HepG2 (cell line): ENCODE measurements at regions not wholly inside any gene's neighbourhood (a gene's known extent, or its start where the extent isn't known, plus 50 kb on each side); places are given as distances from the start of the nearest gene placed in this dataset.

ENCODE experiments used
- ATAC-seq: fragments of 200-7000 bp; cut with Tn5 transposase; 3 replicates; pipeline ENCODE4 v1.9.1; 2020; ENCODE audit warnings: mild to moderate bottlenecking, moderate library complexity
- BruUV-seq: library from RNA; stranded (reverse); fragments of 400-500 nt; replicated peaks from 2 replicates; lab custom pipeline; 2021; lab: Mats Ljungman, UMichigan
- CTCF ChIA-PET: fragments of 300-600 bp; formaldehyde crosslinking; extraction: SDS; loops from one replicate; lab custom pipeline; 2021; ENCODE audit warnings: low total read pairs, inconsistent platforms, low intra/inter-chr PET ratio; lab: Yijun Ruan, JAX
- POLR2A ChIA-PET: fragments of 350-600 bp; sonication (Branson Sonifier 250); formaldehyde crosslinking; loops from one replicate; lab custom pipeline; 2020; ENCODE audit warnings: antibody characterized with exemption, inconsistent platforms; lab: Yijun Ruan, JAX
- DNase-seq: peaks from one replicate; pipeline ENCODE4 v3.0.0-alpha.2; 2015; ENCODE audit warnings: low spot score
- FAIRE-seq: peaks from 3 replicates; lab custom pipeline; 2011; peaks lifted over from hg19 to GRCh38; lab: Jason Lieb, UNC
- H2AFZ ChIP-seq: one replicate; pipeline ENCODE4 v1.6.1; 2011; ENCODE audit warnings: low read length, inconsistent platforms
- H3K27ac ChIP-seq: fragments of 300-600 bp; 3 replicates; pipeline ENCODE4 v1.8.0; 2011; ENCODE audit warnings: mixed run types, mild to moderate bottlenecking, mixed read lengths, low read length, inconsistent platforms; ENCODE audit not compliant: insufficient read depth; ENCODE audit errors: extremely low read length
- H3K27me3 ChIP-seq, 2 experiments: fragments of 200-600 bp in 1 of 2; 2 replicates in 1 of 2; 3 replicates in 1 of 2; pipeline versions ENCODE4 v1.6.0 to v1.8.0; 2011; ENCODE audit warnings: low read length in 2 of 2, mild to moderate bottlenecking in 2 of 2, moderate library complexity in 2 of 2, inconsistent platforms in 1 of 2; ENCODE audit not compliant: insufficient read depth in 2 of 2, control insufficient read depth in 1 of 2
- H3K36me3 ChIP-seq, 2 experiments: fragments of 200-600 bp in 1 of 2; replicated peaks in 1 of 2; 2 replicates in 1 of 2; 3 replicates in 1 of 2; pipeline versions ENCODE4 v1.5.1 to v1.8.0; 2011; ENCODE audit warnings: low read length in 2 of 2, inconsistent platforms in 1 of 2; ENCODE audit not compliant: insufficient read depth in 2 of 2, control insufficient read depth in 1 of 2
- H3K4me1 ChIP-seq: 2 replicates; pipeline ENCODE4 v1.5.1; 2012; ENCODE audit warnings: low read length, inconsistent platforms; ENCODE audit not compliant: insufficient read depth
- H3K4me2 ChIP-seq: 2 replicates; pipeline ENCODE4 v1.6.0; 2011; ENCODE audit warnings: low read depth, low read length, inconsistent platforms
- H3K4me3 ChIP-seq, 3 experiments: fragments of 200-600 bp in 1 of 3; sonication (generic), shearing (Covaris generic) in 1 of 3; replicated peaks in 1 of 3; 2 replicates each; pipeline ENCODE4 v1.5.1; 2011 to 2016; ENCODE audit warnings: low read length in 3 of 3, inconsistent platforms in 2 of 3, low read depth in 2 of 3, mild to moderate bottlenecking in 2 of 3, control low read depth in 1 of 3, mixed read lengths in 1 of 3; ENCODE audit not compliant: insufficient read depth in 1 of 3
- H3K79me2 ChIP-seq: one replicate; pipeline ENCODE4 v1.6.1; 2011; ENCODE audit warnings: low read length, inconsistent platforms; ENCODE audit not compliant: insufficient read depth
- H3K9ac ChIP-seq: 2 replicates; pipeline ENCODE4 v1.6.0; 2011; ENCODE audit warnings: mild to moderate bottlenecking, low read depth, low read length, inconsistent platforms; ENCODE audit not compliant: insufficient read depth
- H3K9me3 ChIP-seq: 2 replicates; pipeline ENCODE4 v1.5.1; 2012; ENCODE audit warnings: mild to moderate bottlenecking, low read length
- H4K20me1 ChIP-seq: 2 replicates; pipeline ENCODE4 v1.6.0; 2011; ENCODE audit warnings: inconsistent platforms, mild to moderate bottlenecking, low read length, moderate library complexity; ENCODE audit not compliant: insufficient read depth
- AGO2 ChIP-seq: fragments of 200-400 bp; formaldehyde crosslinking; optimal IDR thresholded peaks from 2 replicates; pipeline ENCODE3; 2017; ENCODE audit warnings: mild to moderate bottlenecking, low read depth, low read length, moderate library complexity
- FOXK1 ChIP-seq: sonication (generic); formaldehyde crosslinking; IDR thresholded peaks from 2 replicates; pipeline ENCODE4 v1.4.0; 2020; ENCODE audit warnings: low read depth, missing genetic modification reagents, borderline replicate concordance
- HDAC6 ChIP-seq: fragments of 200-600 bp; sonication (generic); IDR thresholded peaks from 2 replicates; pipeline ENCODE4 v1.7.0; 2017; ENCODE audit warnings: mild to moderate bottlenecking, antibody characterized with exemption, low read length, low read depth
- IRF2 ChIP-seq: IDR thresholded peaks from 2 replicates; pipeline ENCODE4 v1.6.1; 2018; ENCODE audit warnings: missing genetic modification reagents, missing compliant biosample characterization
- KLF11 ChIP-seq: IDR thresholded peaks from 2 replicates; pipeline ENCODE4 v1.6.1; 2016; ENCODE audit warnings: missing compliant biosample characterization
- MEF2D ChIP-seq: sonication (generic); formaldehyde crosslinking; IDR thresholded peaks from 2 replicates; pipeline ENCODE4 v1.5.1; 2020; ENCODE audit warnings: mild to moderate bottlenecking, missing genetic modification reagents
- MTA1 ChIP-seq: sonication (generic); formaldehyde crosslinking; IDR thresholded peaks from 2 replicates; pipeline ENCODE4 v1.4.0; 2020; ENCODE audit warnings: missing genetic modification reagents, mild to moderate bottlenecking, borderline replicate concordance
- PRMT3 ChIP-seq: sonication (generic); formaldehyde crosslinking; IDR thresholded peaks from 2 replicates; pipeline ENCODE4 v1.8.1; 2022; ENCODE audit warnings: low read depth, mild to moderate bottlenecking, moderate library complexity, missing genetic modification reagents, borderline replicate concordance
- PRPF4 ChIP-seq: fragments of 200-400 bp; formaldehyde crosslinking; IDR thresholded peaks from 2 replicates; pipeline ENCODE4 v1.6.1; 2016; ENCODE audit warnings: low read length, low read depth; ENCODE audit not compliant: poor library complexity, severe bottlenecking
- RBAK ChIP-seq: sonication (generic); formaldehyde crosslinking; IDR thresholded peaks from 2 replicates; pipeline ENCODE4 v1.5.1; 2020; ENCODE audit warnings: mild to moderate bottlenecking, missing genetic modification reagents
- SOX6 ChIP-seq, 2 experiments: fragments of 450-650 bp in 1 of 2; sonication (generic) in 1 of 2; formaldehyde crosslinking in 1 of 2; IDR thresholded peaks; 2 replicates each; pipeline versions ENCODE4 v1.4.0 to v1.6.1; 2017 to 2020; ENCODE audit warnings: antibody characterized with exemption in 1 of 2, mild to moderate bottlenecking in 1 of 2, missing genetic modification reagents in 1 of 2
- ZNF253 ChIP-seq: sonication (generic); formaldehyde crosslinking; IDR thresholded peaks from 2 replicates; pipeline ENCODE4 v1.8.0; 2022; ENCODE audit warnings: mild to moderate bottlenecking, missing genetic modification reagents, borderline replicate concordance
- ZNF329 ChIP-seq: sonication (generic); formaldehyde crosslinking; IDR thresholded peaks from 2 replicates; pipeline ENCODE4 v1.9.0; 2021; ENCODE audit warnings: low read depth, mild to moderate bottlenecking, missing genetic modification reagents
- ZNF496 ChIP-seq: sonication (generic); formaldehyde crosslinking; IDR thresholded peaks from 2 replicates; pipeline ENCODE4 v1.8.1; 2023; ENCODE audit warnings: mild to moderate bottlenecking, moderate library complexity, missing genetic modification reagents; ENCODE audit not compliant: insufficient replicate concordance
- ZNF839 ChIP-seq: sonication (generic); formaldehyde crosslinking; IDR thresholded peaks from 2 replicates; pipeline ENCODE4 v1.4.0; 2020; ENCODE audit warnings: missing genetic modification reagents, mild to moderate bottlenecking, borderline replicate concordance
- ZNF841 ChIP-seq: sonication (generic); formaldehyde crosslinking; IDR thresholded peaks from 2 replicates; pipeline ENCODE4 v1.8.1; 2023; ENCODE audit warnings: missing genetic modification reagents, borderline replicate concordance
- WGBS: methylation state at CpG from one replicate; pipeline ENCODE4 v1.1.6; 2017; ENCODE audit warnings: low lambda C conversion rate; 5-methylcytosine and 5-hydroxymethylcytosine counted together
- in situ Hi-C: cut with HindIII; loops from 2 replicates; pipeline ENCODE4 v1.10.0; 2017; ENCODE audit warnings: low pct_unique_long_range_greater_than_20kb; ENCODE audit not compliant: extremely low pct_ligation_motif_present
- intact Hi-C: fragments of 100-400 bp; cut with micrococcal nuclease; formaldehyde crosslinking; loops from one replicate; pipeline ENCODE4 v1.10.0; 2022; ENCODE audit not compliant: unreplicated experiment
- TF ChIP-seq, protein P1 (sequence below): sonication (generic); formaldehyde crosslinking; IDR thresholded peaks from 2 replicates; pipeline ENCODE4 v1.9.0; 2021; ENCODE audit warnings: missing genetic modification reagents, mild to moderate bottlenecking, borderline replicate concordance

DNA sequence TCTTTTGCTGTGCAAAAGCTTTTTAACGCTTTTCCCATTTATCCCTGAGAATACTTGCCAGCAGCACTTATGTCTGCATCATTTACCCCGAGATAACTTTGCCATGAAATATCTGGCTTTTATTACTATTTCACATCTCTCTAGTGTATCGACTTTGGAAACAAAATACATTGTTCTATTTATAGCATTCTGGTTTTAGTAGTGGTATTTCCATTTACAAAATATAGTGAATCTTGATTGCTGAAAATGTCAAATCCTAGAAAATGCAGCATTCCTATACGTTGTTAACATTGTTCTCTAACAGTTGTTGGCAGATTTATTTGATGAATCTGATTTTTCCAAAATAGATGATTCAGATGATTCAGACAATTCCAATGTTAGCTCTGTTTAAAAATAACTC lies 189.3 kb upstream of the SPRY2 start:
- H3K4me3 ChIP-seq = no peak overlapping the region
- H3K9ac ChIP-seq = no peak overlapping the region
- in situ Hi-C loops = no loop called here
- H3K79me2 ChIP-seq = no peaks in the 10 kb centered on the region
- no peak overlapping the region for H2AFZ ChIP-seq
- WGBS = 0% methylated on average over 4 of the region's 4 CpGs
- POLR2A ChIA-PET = no interaction called here
- no TSS peak for BruUV-seq
- no peaks in the 10 kb centered on the region for H3K4me1 ChIP-seq
- no peak for TF ChIP-seq FOXK1 (CRISPR knock-in tag)
- no peak for TF ChIP-seq ZNF253 (CRISPR knock-in tag)
- no peak for TF ChIP-seq HDAC6
- no peak for TF ChIP-seq SOX6 (IDR thresholded peaks at IDR 0.05)
- TF ChIP-seq SOX6 (CRISPR knock-in tag; IDR thresholded peaks at IDR 0.05) = no peak
- TF ChIP-seq ZNF841 (CRISPR knock-in tag) = no peak
- TF ChIP-seq PRPF4 = no peak
- no peak for TF ChIP-seq ZNF329 (CRISPR knock-in tag)
- TF ChIP-seq, all 625 proteins: peak for 0
- Histone ChIP-seq H3K9me3 (peaks cover 63% of the 10 kb centered on the region), H3K4me2 (no peak overlapping the region), H3K27me3 (no peaks in the 10 kb centered on the region), H3K27ac (no peak overlapping the region), H3K36me3 (no peaks in the 10 kb centered on the region), H4K20me1 (no peaks in the 10 kb centered on the region)
- CTCF ChIA-PET = no interaction called here
- FAIRE-seq = no peak
- intact Hi-C loops = no loop called here
- ATAC-seq = no peak
- no peak for DNase-seq

DNA sequence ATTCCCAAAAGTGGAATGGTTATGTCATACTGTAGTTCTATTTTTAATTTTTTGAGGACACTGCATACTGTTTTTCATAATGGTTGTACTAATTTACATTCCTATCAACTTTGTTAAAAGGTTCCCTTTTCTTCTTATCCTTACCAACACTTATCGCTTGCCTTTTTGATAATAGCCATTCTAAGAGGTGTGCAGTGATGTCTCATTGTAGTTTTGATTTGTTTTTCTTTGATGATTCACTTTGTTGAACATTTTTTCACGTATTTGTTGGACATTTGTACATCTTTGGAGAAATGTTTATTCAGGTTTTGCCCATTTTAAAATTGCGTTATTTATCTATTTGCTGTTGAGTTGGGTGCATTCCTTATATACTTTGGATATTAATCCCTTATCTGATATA lies 188.8 kb upstream of the SPRY2 start:
- no peak overlapping the region for H3K27ac ChIP-seq
- no peak overlapping the region for H2AFZ ChIP-seq
- 3% methylated on average over 3 of the region's 3 CpGs for WGBS
- CTCF ChIA-PET = no interaction called here
- H4K20me1 ChIP-seq = no peaks in the 10 kb centered on the region
- no peaks in the 10 kb centered on the region for H3K36me3 ChIP-seq
- in situ Hi-C loops (no loop called here), intact Hi-C loops (no loop called here)
- no peak overlapping the region for H3K4me3 ChIP-seq
- peaks cover 60% of the 10 kb centered on the region for H3K9me3 ChIP-seq
- POLR2A ChIA-PET = no interaction called here
- no peak for FAIRE-seq
- no peaks in the 10 kb centered on the region for H3K4me1 ChIP-seq
- no peak for ATAC-seq
- BruUV-seq = no TSS peak
- DNase-seq = no peak
- H3K9ac ChIP-seq = no peak overlapping the region
- H3K79me2 ChIP-seq = no peaks in the 10 kb centered on the region
- H3K27me3 ChIP-seq = no peaks in the 10 kb centered on the region
- H3K4me2 ChIP-seq = no peak overlapping the region
- TF ChIP-seq KLF11 (CRISPR knock-in tag) (no peak), ZNF839 (CRISPR knock-in tag) (no peak), ZNF496 (CRISPR knock-in tag) (no peak), AGO2 (no peak), IRF2 (CRISPR knock-in tag) (no peak), RBAK (CRISPR knock-in tag) (no peak), PRMT3 (no peak), MEF2D (no peak), MTA1 (CRISPR knock-in tag) (no peak)
- TF ChIP-seq, protein P1, sequence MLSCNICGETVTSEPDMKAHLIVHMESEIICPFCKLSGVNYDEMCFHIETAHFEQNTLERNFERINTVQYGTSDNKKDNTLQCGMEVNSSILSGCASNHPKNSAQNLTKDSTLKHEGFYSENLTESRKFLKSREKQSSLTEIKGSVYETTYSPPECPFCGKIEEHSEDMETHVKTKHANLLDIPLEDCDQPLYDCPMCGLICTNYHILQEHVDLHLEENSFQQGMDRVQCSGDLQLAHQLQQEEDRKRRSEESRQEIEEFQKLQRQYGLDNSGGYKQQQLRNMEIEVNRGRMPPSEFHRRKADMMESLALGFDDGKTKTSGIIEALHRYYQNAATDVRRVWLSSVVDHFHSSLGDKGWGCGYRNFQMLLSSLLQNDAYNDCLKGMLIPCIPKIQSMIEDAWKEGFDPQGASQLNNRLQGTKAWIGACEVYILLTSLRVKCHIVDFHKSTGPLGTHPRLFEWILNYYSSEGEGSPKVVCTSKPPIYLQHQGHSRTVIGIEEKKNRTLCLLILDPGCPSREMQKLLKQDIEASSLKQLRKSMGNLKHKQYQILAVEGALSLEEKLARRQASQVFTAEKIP (CRISPR knock-in tag) = no peak
